ENCODE measurements at regions not wholly inside any gene's neighbourhood (a gene's known extent, or its start where the extent isn't known, plus 50 kb on each side); places are given as distances from the start of the nearest gene placed in this dataset.

GRCh38 chr4:188432328-188432727, 293.1 kb downstream of the TRIML1 start (continued):
- no peak for TF ChIP-seq PATZ1 (tag by site-specific recombination; IDR thresholded peaks at IDR 0.05)
- TF ChIP-seq ZNF530 (tag by site-specific recombination; IDR thresholded peaks at IDR 0.05; ENCODE audit: low read depth): no peak
- TF ChIP-seq ZNF433 (tag by site-specific recombination; IDR thresholded peaks at IDR 0.05; ENCODE audit: low read depth): no peak
- TF ChIP-seq TSHZ1 (tag by site-specific recombination; IDR thresholded peaks at IDR 0.05; ENCODE audit: borderline replicate concordance): no peak
- TF ChIP-seq ZNF473 (tag by site-specific recombination; IDR thresholded peaks at IDR 0.05): no peak
- no peak for TF ChIP-seq ZBTB7A (tag by site-specific recombination; IDR thresholded peaks at IDR 0.05; ENCODE audit: low read depth)

DNA sequence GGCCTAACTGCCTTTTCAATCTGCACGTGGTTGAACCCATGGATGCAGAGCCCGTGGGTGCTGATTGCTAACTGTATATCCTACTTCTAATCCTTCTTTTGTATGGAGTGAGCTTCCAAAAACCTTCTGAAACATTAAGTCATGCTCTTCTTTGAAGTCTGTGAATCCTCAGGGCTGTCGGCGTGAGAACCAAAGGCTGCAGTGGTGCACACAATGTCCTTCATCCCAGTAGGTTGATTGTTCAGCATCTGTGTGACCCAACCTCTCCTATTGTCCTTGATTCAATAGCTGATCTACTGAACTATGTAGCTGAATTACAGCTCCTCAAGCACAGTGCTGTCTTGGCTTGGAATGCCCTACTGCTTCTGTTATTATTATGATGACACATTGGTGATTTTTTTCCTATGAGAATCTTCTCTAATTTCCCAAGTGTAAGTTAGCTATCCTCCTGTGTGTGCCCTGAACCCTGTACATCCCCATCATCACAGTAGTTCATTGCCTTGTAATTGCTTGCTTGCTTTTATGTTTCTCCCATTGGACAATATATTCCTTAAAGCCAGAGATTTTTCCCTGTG, 294.6 kb downstream of the TRIML1 start:
- Histone ChIP-seq H3K36me3 (ENCODE audit: control insufficient read depth in 2 of 2, insufficient read depth in 1 of 2, low read length in 2 of 2) (no peaks in the 10 kb centered on the region), H3K27ac (ENCODE audit: extremely low read depth, low read depth, low read length) (no peak overlapping the region), H3K4me1 (ENCODE audit: control insufficient read depth, insufficient read depth, low read length) (peaks cover 2% of the 10 kb centered on the region; the same call in 1 of the 2 replicates), H3K4me3 (ENCODE audit: low read depth, low read length) (no peak overlapping the region), H3K9me3 (ENCODE audit: control insufficient read depth, insufficient read depth, low read depth, low read length) (no peaks in the 10 kb centered on the region)
- POLR2A ChIA-PET: no interaction called here
- CTCF ChIA-PET: no interaction called here
- TF ChIP-seq ZNF404 (tag by site-specific recombination; IDR thresholded peaks at IDR 0.05) (no peak), ZNF174 (tag by site-specific recombination; IDR thresholded peaks at IDR 0.05) (no peak), OSR2 (tag by site-specific recombination; IDR thresholded peaks at IDR 0.05) (no peak), ZNF292 (tag by site-specific recombination; IDR thresholded peaks at IDR 0.05; ENCODE audit: borderline replicate concordance, low read depth) (no peak), ZNF76 (tag by site-specific recombination; IDR thresholded peaks at IDR 0.05; ENCODE audit: borderline replicate concordance, low read depth) (no peak), ZNF157 (tag by site-specific recombination; IDR thresholded peaks at IDR 0.05) (no peak), ZNF560 (tag by site-specific recombination; IDR thresholded peaks at IDR 0.05; ENCODE audit: borderline replicate concordance) (no peak), SCRT1 (tag by site-specific recombination; IDR thresholded peaks at IDR 0.05; ENCODE audit: borderline replicate concordance) (no peak), ZNF530 (tag by site-specific recombination; IDR thresholded peaks at IDR 0.05; ENCODE audit: low read depth) (no peak), ZNF214 (tag by site-specific recombination; IDR thresholded peaks at IDR 0.05; ENCODE audit: borderline replicate concordance) (no peak), GLI2 (tag by site-specific recombination; IDR thresholded peaks at IDR 0.05; ENCODE audit: borderline replicate concordance, low read depth) (no peak), ZNF350 (tag by site-specific recombination; IDR thresholded peaks at IDR 0.05) (no peak)
- TF ChIP-seq, protein P1, sequence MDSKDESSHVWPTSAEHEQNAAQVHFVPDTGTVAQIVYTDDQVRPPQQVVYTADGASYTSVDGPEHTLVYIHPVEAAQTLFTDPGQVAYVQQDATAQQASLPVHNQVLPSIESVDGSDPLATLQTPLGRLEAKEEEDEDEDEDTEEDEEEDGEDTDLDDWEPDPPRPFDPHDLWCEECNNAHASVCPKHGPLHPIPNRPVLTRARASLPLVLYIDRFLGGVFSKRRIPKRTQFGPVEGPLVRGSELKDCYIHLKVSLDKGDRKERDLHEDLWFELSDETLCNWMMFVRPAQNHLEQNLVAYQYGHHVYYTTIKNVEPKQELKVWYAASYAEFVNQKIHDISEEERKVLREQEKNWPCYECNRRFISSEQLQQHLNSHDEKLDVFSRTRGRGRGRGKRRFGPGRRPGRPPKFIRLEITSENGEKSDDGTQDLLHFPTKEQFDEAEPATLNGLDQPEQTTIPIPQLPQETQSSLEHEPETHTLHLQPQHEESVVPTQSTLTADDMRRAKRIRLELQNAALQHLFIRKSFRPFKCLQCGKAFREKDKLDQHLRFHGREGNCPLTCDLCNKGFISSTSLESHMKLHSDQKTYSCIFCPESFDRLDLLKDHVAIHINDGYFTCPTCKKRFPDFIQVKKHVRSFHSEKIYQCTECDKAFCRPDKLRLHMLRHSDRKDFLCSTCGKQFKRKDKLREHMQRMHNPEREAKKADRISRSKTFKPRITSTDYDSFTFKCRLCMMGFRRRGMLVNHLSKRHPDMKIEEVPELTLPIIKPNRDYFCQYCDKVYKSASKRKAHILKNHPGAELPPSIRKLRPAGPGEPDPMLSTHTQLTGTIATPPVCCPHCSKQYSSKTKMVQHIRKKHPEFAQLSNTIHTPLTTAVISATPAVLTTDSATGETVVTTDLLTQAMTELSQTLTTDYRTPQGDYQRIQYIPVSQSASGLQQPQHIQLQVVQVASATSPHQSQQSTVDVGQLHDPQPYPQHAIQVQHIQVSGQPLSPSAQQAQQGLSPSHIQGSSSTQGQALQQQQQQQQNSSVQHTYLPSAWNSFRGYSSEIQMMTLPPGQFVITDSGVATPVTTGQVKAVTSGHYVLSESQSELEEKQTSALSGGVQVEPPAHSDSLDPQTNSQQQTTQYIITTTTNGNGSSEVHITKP (tag by site-specific recombination; IDR thresholded peaks at IDR 0.05): no peak
- TF ChIP-seq, protein P2, sequence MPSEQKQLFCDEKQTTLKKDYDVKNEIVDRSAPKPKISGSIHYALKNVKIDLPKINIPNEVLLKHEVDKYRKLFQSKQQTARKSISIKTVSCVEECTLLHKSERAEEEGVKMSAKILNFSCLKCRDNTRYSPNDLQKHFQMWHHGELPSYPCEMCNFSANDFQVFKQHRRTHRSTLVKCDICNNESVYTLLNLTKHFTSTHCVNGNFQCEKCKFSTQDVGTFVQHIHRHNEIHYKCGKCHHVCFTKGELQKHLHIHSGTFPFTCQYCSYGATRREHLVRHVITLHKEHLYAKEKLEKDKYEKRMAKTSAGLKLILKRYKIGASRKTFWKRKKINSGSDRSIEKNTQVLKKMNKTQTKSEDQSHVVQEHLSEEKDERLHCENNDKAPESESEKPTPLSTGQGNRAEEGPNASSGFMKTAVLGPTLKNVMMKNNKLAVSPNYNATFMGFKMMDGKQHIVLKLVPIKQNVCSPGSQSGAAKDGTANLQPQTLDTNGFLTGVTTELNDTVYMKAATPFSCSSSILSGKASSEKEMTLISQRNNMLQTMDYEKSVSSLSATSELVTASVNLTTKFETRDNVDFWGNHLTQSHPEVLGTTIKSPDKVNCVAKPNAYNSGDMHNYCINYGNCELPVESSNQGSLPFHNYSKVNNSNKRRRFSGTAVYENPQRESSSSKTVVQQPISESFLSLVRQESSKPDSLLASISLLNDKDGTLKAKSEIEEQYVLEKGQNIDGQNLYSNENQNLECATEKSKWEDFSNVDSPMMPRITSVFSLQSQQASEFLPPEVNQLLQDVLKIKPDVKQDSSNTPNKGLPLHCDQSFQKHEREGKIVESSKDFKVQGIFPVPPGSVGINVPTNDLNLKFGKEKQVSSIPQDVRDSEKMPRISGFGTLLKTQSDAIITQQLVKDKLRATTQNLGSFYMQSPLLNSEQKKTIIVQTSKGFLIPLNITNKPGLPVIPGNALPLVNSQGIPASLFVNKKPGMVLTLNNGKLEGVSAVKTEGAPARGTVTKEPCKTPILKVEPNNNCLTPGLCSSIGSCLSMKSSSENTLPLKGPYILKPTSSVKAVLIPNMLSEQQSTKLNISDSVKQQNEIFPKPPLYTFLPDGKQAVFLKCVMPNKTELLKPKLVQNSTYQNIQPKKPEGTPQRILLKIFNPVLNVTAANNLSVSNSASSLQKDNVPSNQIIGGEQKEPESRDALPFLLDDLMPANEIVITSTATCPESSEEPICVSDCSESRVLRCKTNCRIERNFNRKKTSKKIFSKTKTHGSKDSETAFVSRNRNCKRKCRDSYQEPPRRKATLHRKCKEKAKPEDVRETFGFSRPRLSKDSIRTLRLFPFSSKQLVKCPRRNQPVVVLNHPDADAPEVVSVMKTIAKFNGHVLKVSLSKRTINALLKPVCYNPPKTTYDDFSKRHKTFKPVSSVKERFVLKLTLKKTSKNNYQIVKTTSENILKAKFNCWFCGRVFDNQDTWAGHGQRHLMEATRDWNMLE (tag by site-specific recombination; conservative IDR thresholded peaks at IDR 0.05; ENCODE audit: low read depth): no peak
- TF ChIP-seq, protein P3, sequence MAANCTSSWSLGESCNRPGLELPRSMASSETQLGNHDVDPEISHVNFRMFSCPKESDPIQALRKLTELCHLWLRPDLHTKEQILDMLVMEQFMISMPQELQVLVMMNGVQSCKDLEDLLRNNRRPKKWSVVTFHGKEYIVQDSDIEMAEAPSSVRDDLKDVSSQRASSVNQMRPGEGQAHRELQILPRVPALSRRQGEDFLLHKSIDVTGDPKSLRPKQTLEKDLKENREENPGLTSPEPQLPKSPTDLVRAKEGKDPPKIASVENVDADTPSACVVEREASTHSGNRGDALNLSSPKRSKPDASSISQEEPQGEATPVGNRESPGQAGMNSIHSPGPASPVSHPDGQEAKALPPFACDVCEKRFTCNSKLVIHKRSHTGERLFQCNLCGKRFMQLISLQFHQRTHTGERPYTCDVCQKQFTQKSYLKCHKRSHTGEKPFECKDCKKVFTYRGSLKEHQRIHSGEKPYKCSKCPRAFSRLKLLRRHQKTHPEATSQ (tag by site-specific recombination; IDR thresholded peaks at IDR 0.05): no peak
